ENCODE measurements at regions not wholly inside any gene's neighbourhood (a gene's known extent, or its start where the extent isn't known, plus 50 kb on each side); places are given as distances from the start of the nearest gene placed in this dataset.
"Not testable (repeated sequence)": the region's sequence is repeated elsewhere in the genome, so short reads cannot be mapped to it uniquely, and the experiment has no call there.

DNA sequence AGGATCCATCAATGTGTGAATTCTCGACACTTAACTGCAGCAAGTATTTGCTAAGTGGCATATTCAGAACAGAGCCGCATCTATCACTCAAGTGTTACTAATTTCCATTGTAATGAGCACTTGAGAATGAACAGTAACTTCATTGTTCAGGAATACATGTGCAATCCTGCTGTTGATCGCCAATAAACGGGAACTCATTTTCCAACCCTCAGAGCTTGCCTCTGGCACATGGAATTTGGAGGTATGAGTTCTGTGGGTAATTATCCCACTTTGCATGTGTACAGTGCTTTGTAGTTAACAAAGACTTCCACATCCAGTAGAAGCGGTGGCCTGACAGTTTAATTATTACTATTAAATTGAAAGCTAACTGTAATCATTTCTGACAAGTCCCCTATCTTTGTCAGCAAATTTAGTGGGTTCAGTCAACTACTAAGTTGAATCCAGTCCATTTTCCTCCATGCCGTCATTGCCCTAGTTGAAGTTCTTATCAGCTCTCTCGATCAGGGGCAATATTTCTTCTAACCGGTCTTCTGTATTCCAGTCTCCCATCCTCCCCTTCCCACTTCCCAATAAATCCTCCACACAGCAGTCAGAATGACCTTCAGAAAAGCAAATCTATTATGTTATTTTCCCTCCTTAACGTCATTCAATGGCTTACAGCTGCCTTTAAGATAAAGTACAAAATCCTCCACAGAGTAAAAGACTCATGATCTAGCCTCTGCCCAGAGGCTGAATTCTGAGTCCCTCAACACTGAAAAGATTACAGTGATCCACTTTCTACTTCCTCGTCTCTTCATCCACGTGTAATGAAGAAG lies 62.4 kb upstream of the GBA3 start:
- DNase-seq, result not testable (repeated sequence)

- DNase-seq, result not testable (repeated sequence)
These were observed 61.6 kb upstream of the GBA3 start for GRCh38 chr4:22631167-22631566.

DNA sequence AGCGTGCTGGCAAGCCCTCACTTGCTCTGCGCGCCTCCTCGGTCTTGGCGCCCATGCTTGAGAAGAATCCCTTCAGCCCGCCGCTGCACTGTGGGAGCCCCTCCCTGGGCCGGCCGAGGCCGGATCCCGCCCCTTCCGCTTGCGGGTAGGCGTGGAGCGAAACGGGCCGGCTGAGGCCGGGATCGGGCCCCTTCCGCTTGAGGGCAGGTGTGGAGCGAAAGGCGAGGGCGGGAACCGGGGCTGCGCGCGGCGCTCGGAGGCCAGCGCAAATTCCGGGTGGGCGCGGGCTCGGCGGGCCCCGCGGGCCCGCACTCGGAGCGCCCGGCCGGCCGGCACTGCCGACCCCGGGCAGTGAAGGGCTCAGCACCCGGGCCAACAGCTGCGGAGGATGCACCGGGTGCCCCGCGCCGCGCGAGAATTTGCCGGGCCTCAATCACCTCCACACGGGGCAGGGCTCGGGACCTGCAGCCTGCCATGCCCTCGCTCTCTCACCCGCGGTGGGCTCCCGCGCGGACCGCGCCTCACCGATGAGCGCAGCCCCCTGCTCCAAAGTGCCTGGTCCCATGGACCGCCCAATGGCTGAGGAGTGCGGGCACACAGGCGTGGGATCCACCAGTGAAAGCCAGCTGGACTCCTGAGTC lies 58.1 kb upstream of the GBA3 start:
- DNase-seq, result no peak

GRCh38 chr4:22635182-22635549 lies 57.6 kb upstream of the GBA3 start:
- not testable (repeated sequence) for DNase-seq

- DNase-seq, result no peak
These were observed 57.0 kb upstream of the GBA3 start for GRCh38 chr4:22635692-22636091.

DNA sequence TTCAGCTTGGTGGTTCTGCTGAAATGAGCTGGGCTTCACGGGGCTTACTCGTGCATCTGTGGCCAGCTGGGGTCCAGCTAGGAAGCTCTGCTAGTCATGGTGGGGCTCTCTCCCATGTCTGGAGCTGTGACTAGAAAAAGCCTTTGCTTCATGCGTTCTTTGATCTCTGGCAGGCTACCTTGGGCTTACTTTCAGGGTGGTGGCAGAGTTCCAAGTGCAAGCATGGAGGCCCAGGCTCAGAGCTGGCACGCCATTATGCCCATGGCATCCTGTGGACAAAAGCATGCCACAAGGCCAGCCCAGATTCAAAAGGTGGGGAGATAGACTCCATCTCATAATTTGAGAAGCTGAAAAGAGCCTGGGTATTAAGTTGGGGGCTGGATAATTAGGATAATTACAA lies 55.4 kb upstream of the GBA3 start:
- DNase-seq, result no peak
